ENCODE measurements at regions not wholly inside any gene's neighbourhood (a gene's known extent, or its start where the extent isn't known, plus 50 kb on each side); places are given as distances from the start of the nearest gene placed in this dataset.
"Not testable (repeated sequence)": the region's sequence is repeated elsewhere in the genome, so short reads cannot be mapped to it uniquely, and the experiment has no call there.

GRCh38 chr6:137304020-137304780 lies 85.0 kb upstream of the IFNGR1 start:
- Histone ChIP-seq H3K27ac (no peak overlapping the region), H3K9me3 (no peaks in the 10 kb centered on the region), H3K36me3 (no peaks in the 10 kb centered on the region), H3K27me3 (no peaks in the 10 kb centered on the region), H3K4me1 (peaks cover 3% of the 10 kb centered on the region in 2 donors), H3K4me3 (no peak overlapping the region)
- in situ Hi-C loops (cut with MboI; ENCODE audit: low sequenced_read_pairs in 4 of 4) (no loop called here), intact Hi-C loops (cut with DNase I; ENCODE audit: low total_unique reads) (no loop called here)
- ATAC-seq (no peak), DNase-seq (no peak)
- TF ChIP-seq POLR2A (IDR thresholded peaks at IDR 0.05) (no peak), CTCF (IDR thresholded peaks at IDR 0.05 in 4 of 5, conservative IDR thresholded peaks at IDR 0.05 in 1 of 5) (no peak)

GRCh38 chr6:137303441-137303840 lies 84.3 kb upstream of the IFNGR1 start:
- no peak overlapping the region for H3K4me3 ChIP-seq
- H3K4me1 ChIP-seq: no peaks in the 10 kb centered on the region
- DNase-seq (no peak), ATAC-seq (no peak)
- H3K9me3 ChIP-seq: no peaks in the 10 kb centered on the region
- in situ Hi-C loops (cut with MboI; ENCODE audit: low sequenced_read_pairs in 4 of 4) (no loop called here), intact Hi-C loops (cut with DNase I; ENCODE audit: low total_unique reads) (no loop called here)
- H3K27me3 ChIP-seq: no peaks in the 10 kb centered on the region
- no peaks in the 10 kb centered on the region for H3K36me3 ChIP-seq
- no peak overlapping the region for H3K27ac ChIP-seq
- TF ChIP-seq CTCF (IDR thresholded peaks at IDR 0.05 in 4 of 5, conservative IDR thresholded peaks at IDR 0.05 in 1 of 5) (no peak), POLR2A (IDR thresholded peaks at IDR 0.05) (no peak)

GRCh38 chr6:137299681-137300080 lies 80.5 kb upstream of the IFNGR1 start:
- Histone ChIP-seq H3K27ac (no peak overlapping the region), H3K9me3 (no peaks in the 10 kb centered on the region), H3K36me3 (no peaks in the 10 kb centered on the region), H3K4me3 (no peak overlapping the region), H3K4me1 (no peaks in the 10 kb centered on the region), H3K27me3 (no peaks in the 10 kb centered on the region)
- intact Hi-C loops (cut with DNase I; ENCODE audit: low total_unique reads): no loop called here
- ATAC-seq (no peak), DNase-seq (no peak)
- TF ChIP-seq CTCF (IDR thresholded peaks at IDR 0.05 in 4 of 5, conservative IDR thresholded peaks at IDR 0.05 in 1 of 5) (no peak), POLR2A (IDR thresholded peaks at IDR 0.05) (no peak)
- in situ Hi-C loops (cut with MboI; ENCODE audit: low sequenced_read_pairs in 4 of 4): loop anchor here in 1 of 4 donors (25.0 kb wide), 1 partner anchor 338 kb away; no protein-coding TSS in a partner anchor

- no peak for DNase-seq
- intact Hi-C loops (cut with DNase I; ENCODE audit: low total_unique reads): no loop called here
- Histone ChIP-seq H3K4me3 (no peak overlapping the region), H3K27ac (no peak overlapping the region), H3K9me3 (no peaks in the 10 kb centered on the region), H3K27me3 (no peaks in the 10 kb centered on the region), H3K36me3 (no peaks in the 10 kb centered on the region), H3K4me1 (no peaks in the 10 kb centered on the region)
- ATAC-seq: no peak
- in situ Hi-C loops (cut with MboI; ENCODE audit: low sequenced_read_pairs in 4 of 4): loop anchor here in 1 of 4 donors (25.0 kb wide), 1 partner anchor 339 kb away; no protein-coding TSS in a partner anchor
- no peak for TF ChIP-seq POLR2A (IDR thresholded peaks at IDR 0.05)
- no peak for TF ChIP-seq CTCF (IDR thresholded peaks at IDR 0.05 in 4 of 5, conservative IDR thresholded peaks at IDR 0.05 in 1 of 5)
These were observed 78.7 kb upstream of the IFNGR1 start for GRCh38 chr6:137297887-137298286.

GRCh38 chr6:137292326-137292725 lies 73.1 kb upstream of the IFNGR1 start:
- H3K27ac ChIP-seq; ATAC-seq; H3K27me3 ChIP-seq; intact Hi-C loops (cut with DNase I; ENCODE audit: low total_unique reads); H3K9me3 ChIP-seq; H3K4me1 ChIP-seq; H3K36me3 ChIP-seq; H3K4me3 ChIP-seq; DNase-seq: not testable (repeated sequence)
- in situ Hi-C loops (cut with MboI; ENCODE audit: low sequenced_read_pairs in 4 of 4): loop anchor here in 1 of 4 donors (25.0 kb wide), 1 partner anchor 345 kb away; no protein-coding TSS in a partner anchor

Measured in gastrocnemius medialis (tissue), 4 donors.